SU-DHL-6 (cell line): ENCODE measurements at regions not wholly inside any gene's neighbourhood (a gene's known extent, or its start where the extent isn't known, plus 50 kb on each side); places are given as distances from the start of the nearest gene placed in this dataset.

Source experiments
- H2AFZ ChIP-seq: fragments of 200-600 bp; sonication (generic); 2 replicates; pipeline ENCODE4 v1.6.1; 2014; ENCODE audit warnings: low read depth, mild to moderate bottlenecking, moderate library complexity, mixed read lengths, antibody characterized with exemption, low read length; ENCODE audit not compliant: severe bottlenecking
- H3F3A ChIP-seq: fragments of 200-600 bp; shearing (Covaris generic); 2 replicates; pipeline ENCODE4 v1.6.0; 2016; ENCODE audit warnings: antibody characterized with exemption, mild to moderate bottlenecking; ENCODE audit not compliant: insufficient read depth
- H3K27ac ChIP-seq: fragments of 200-600 bp; sonication (generic); 2 replicates; pipeline ENCODE4 v1.5.1; 2016; ENCODE audit warnings: low read depth, mild to moderate bottlenecking, low read length, moderate library complexity, mixed read lengths
- H3K27me3 ChIP-seq: fragments of 200-600 bp; sonication (generic), shearing (Covaris generic); 2 replicates; pipeline ENCODE4 v1.6.0; 2014; ENCODE audit warnings: mild to moderate bottlenecking, low read length
- H3K36me3 ChIP-seq: fragments of 200-600 bp; sonication (generic); 2 replicates; pipeline ENCODE4 v1.6.1; 2014; ENCODE audit warnings: mild to moderate bottlenecking, low read length, mixed read lengths
- H3K4me2 ChIP-seq: fragments of 300-600, 200-600 bp; shearing (Covaris generic), sonication (generic); 2 replicates; pipeline ENCODE4 v1.6.0; 2014; ENCODE audit warnings: low read length, low read depth, mild to moderate bottlenecking; ENCODE audit not compliant: poor library complexity, severe bottlenecking
- H3K4me3 ChIP-seq: fragments of 200-600 bp; sonication (generic); 2 replicates; pipeline ENCODE4 v1.5.1; 2014; ENCODE audit warnings: antibody characterized with exemption, low read length, mild to moderate bottlenecking, mixed read lengths; ENCODE audit not compliant: insufficient read depth, poor library complexity, severe bottlenecking
- H3K79me2 ChIP-seq: fragments of 200-600 bp; sonication (generic); 2 replicates; pipeline ENCODE4 v1.6.1; 2014; ENCODE audit warnings: mild to moderate bottlenecking, low read length, moderate library complexity; ENCODE audit not compliant: insufficient read depth
- H3K9ac ChIP-seq: fragments of 200-600 bp; sonication (generic); 2 replicates; pipeline ENCODE4 v1.7.0; 2014; ENCODE audit warnings: mild to moderate bottlenecking, low read length
- H3K9me2 ChIP-seq: fragments of 200-600 bp; sonication (generic); replicated peaks from 2 replicates; pipeline ENCODE4 v1.6.1; 2014; ENCODE audit warnings: low read length; ENCODE audit not compliant: insufficient read depth
- H3K9me3 ChIP-seq: fragments of 200-600 bp; sonication (generic); 2 replicates; pipeline ENCODE4 v1.6.1; 2014; ENCODE audit warnings: low read length, mixed read lengths; ENCODE audit not compliant: insufficient read depth
- H4K20me1 ChIP-seq: fragments of 200-600 bp; sonication (generic); 2 replicates; pipeline ENCODE4 v1.6.1; 2014; ENCODE audit warnings: low read depth, mild to moderate bottlenecking, antibody characterized with exemption, low read length, moderate library complexity, mixed read lengths
- CTCF ChIP-seq: fragments of 200-600 bp; sonication (generic); IDR thresholded peaks from one replicate; pipeline ENCODE4 v1.5.1; 2017; ENCODE audit warnings: antibody characterized with exemption, mild to moderate bottlenecking, low read length, moderate library complexity; ENCODE audit not compliant: insufficient read depth, poor library complexity, severe bottlenecking
- EZH2phosphoT487 ChIP-seq: fragments of 200-600 bp; sonication (generic), shearing (Covaris generic); conservative IDR thresholded peaks from 2 replicates; pipeline ENCODE4 v1.6.1; 2018; ENCODE audit warnings: mild to moderate bottlenecking, antibody characterized with exemption, low read length, moderate library complexity, mixed read lengths

GRCh38 chr13:59487883-59488282 lies 675.8 kb downstream of the DIAPH3 start:
- H3K79me2 ChIP-seq = no peaks in the 10 kb centered on the region
- TF ChIP-seq CTCF (no peak), EZH2phosphoT487 (no peak)
- H3K27me3 ChIP-seq = no peaks in the 10 kb centered on the region
- no peak overlapping the region for H3K4me2 ChIP-seq
- H3K9ac ChIP-seq = no peak overlapping the region
- H3K36me3 ChIP-seq = no peaks in the 10 kb centered on the region
- no peak overlapping the region for H2AFZ ChIP-seq
- H3F3A ChIP-seq = no peaks in the 10 kb centered on the region
- no peaks in the 10 kb centered on the region for H4K20me1 ChIP-seq
- H3K27ac ChIP-seq = no peak overlapping the region
- no peak overlapping the region for H3K4me3 ChIP-seq
- no peaks in the 10 kb centered on the region for H3K9me2 ChIP-seq
- no peaks in the 10 kb centered on the region for H3K9me3 ChIP-seq

- H2AFZ ChIP-seq = no peak overlapping the region
- no peaks in the 10 kb centered on the region for H3K9me2 ChIP-seq
- TF ChIP-seq CTCF (no peak), EZH2phosphoT487 (no peak)
Observed at GRCh38 chr13:59488436-59488835, 675.3 kb downstream of the DIAPH3 start.

GRCh38 chr13:59490651-59491050 lies 673.1 kb downstream of the DIAPH3 start:
- H2AFZ ChIP-seq = no peak overlapping the region
- no peak overlapping the region for H3K4me3 ChIP-seq
- no peaks in the 10 kb centered on the region for H3K27me3 ChIP-seq
- H3K4me2 ChIP-seq = no peak overlapping the region
- H3K79me2 ChIP-seq = no peaks in the 10 kb centered on the region
- H3K9me2 ChIP-seq = no peaks in the 10 kb centered on the region
- no peak overlapping the region for H3K9ac ChIP-seq
- no peak overlapping the region for H3K27ac ChIP-seq
- H4K20me1 ChIP-seq = no peaks in the 10 kb centered on the region
- TF ChIP-seq EZH2phosphoT487 (no peak), CTCF (no peak)
- no peaks in the 10 kb centered on the region for H3F3A ChIP-seq
- H3K36me3 ChIP-seq = no peaks in the 10 kb centered on the region
- H3K9me3 ChIP-seq = no peaks in the 10 kb centered on the region

More at GRCh38 chr13:59488436-59488835, 675.3 kb downstream of the DIAPH3 start:
- H4K20me1 ChIP-seq = no peaks in the 10 kb centered on the region
- no peaks in the 10 kb centered on the region for H3K27me3 ChIP-seq
- H3K27ac ChIP-seq = no peak overlapping the region
- no peak overlapping the region for H3K4me2 ChIP-seq
- no peak overlapping the region for H3K4me3 ChIP-seq
- H3K79me2 ChIP-seq = no peaks in the 10 kb centered on the region
- H3F3A ChIP-seq = no peaks in the 10 kb centered on the region
- H3K9ac ChIP-seq = no peak overlapping the region
- no peaks in the 10 kb centered on the region for H3K36me3 ChIP-seq
- H3K9me3 ChIP-seq = no peaks in the 10 kb centered on the region
